ENCODE measurements at regions not wholly inside any gene's neighbourhood (a gene's known extent, or its start where the extent isn't known, plus 50 kb on each side); places are given as distances from the start of the nearest gene placed in this dataset.
A peak's percentile ranks its signal among the peaks of the same experiment; 100 is the strongest.

GRCh38 chr13:105703843-105704242, 831.6 kb downstream of the EFNB2 start:
- H3K27ac ChIP-seq (ENCODE audit: extremely low read depth, low read depth, low read length), result no peak overlapping the region
- TF ChIP-seq ATF2 (tag by site-specific recombination; IDR thresholded peaks at IDR 0.05; ENCODE audit: low read depth), result peak; percentile 28; the same call in 1 of the 2 replicates
- TF ChIP-seq PRDM4 (tag by site-specific recombination; IDR thresholded peaks at IDR 0.05), result no peak
- H3K4me1 ChIP-seq (ENCODE audit: control insufficient read depth, insufficient read depth, low read length), result no peaks in the 10 kb centered on the region
- ChIA-PET POLR2A (no interaction called here), CTCF (no interaction called here)
- H3K4me3 ChIP-seq (ENCODE audit: low read depth, low read length), result no peak overlapping the region
- no peaks in the 10 kb centered on the region for H3K36me3 ChIP-seq (ENCODE audit: control insufficient read depth in 2 of 2, insufficient read depth in 1 of 2, low read length in 2 of 2)
- no peaks in the 10 kb centered on the region for H3K9me3 ChIP-seq (ENCODE audit: control insufficient read depth, insufficient read depth, low read depth, low read length)

- H3K9me3 ChIP-seq (ENCODE audit: control insufficient read depth, insufficient read depth, low read depth, low read length), result no peaks in the 10 kb centered on the region
- ChIA-PET CTCF (no interaction called here), POLR2A (no interaction called here)
- H3K4me3 ChIP-seq (ENCODE audit: low read depth, low read length), result no peak overlapping the region
- no peak overlapping the region for H3K27ac ChIP-seq (ENCODE audit: extremely low read depth, low read depth, low read length)
- no peaks in the 10 kb centered on the region for H3K36me3 ChIP-seq (ENCODE audit: control insufficient read depth in 2 of 2, insufficient read depth in 1 of 2, low read length in 2 of 2)
- TF ChIP-seq ZNF664 (tag by site-specific recombination; IDR thresholded peaks at IDR 0.05), result no peak
- no peak for TF ChIP-seq ZBTB17 (tag by site-specific recombination; IDR thresholded peaks at IDR 0.05)
- no peak for TF ChIP-seq ZNF692 (tag by site-specific recombination; IDR thresholded peaks at IDR 0.05)
- TF ChIP-seq KLF16 (tag by site-specific recombination; IDR thresholded peaks at IDR 0.05), result no peak
- TF ChIP-seq ZSCAN18 (tag by site-specific recombination; IDR thresholded peaks at IDR 0.05), result no peak
- no peak for TF ChIP-seq YY1 (tag by site-specific recombination; IDR thresholded peaks at IDR 0.05)
- TF ChIP-seq ZBTB11 (tag by site-specific recombination; conservative IDR thresholded peaks at IDR 0.05; ENCODE audit: low read depth), result no peak
- no peak for TF ChIP-seq REPIN1 (tag by site-specific recombination; IDR thresholded peaks at IDR 0.05; ENCODE audit: low read depth)
- TF ChIP-seq KLF10 (tag by site-specific recombination; IDR thresholded peaks at IDR 0.05), result no peak
- TF ChIP-seq ZEB2 (tag by site-specific recombination; IDR thresholded peaks at IDR 0.05), result no peak
- no peak for TF ChIP-seq GLI4 (tag by site-specific recombination; IDR thresholded peaks at IDR 0.05)
- no peaks in the 10 kb centered on the region for H3K4me1 ChIP-seq (ENCODE audit: control insufficient read depth, insufficient read depth, low read length)
Observed at GRCh38 chr13:105702441-105702840, 833.0 kb downstream of the EFNB2 start.
